ENCODE measurements at regions not wholly inside any gene's neighbourhood (a gene's known extent, or its start where the extent isn't known, plus 50 kb on each side); places are given as distances from the start of the nearest gene placed in this dataset.
"Not testable (repeated sequence)": the region's sequence is repeated elsewhere in the genome, so short reads cannot be mapped to it uniquely, and the experiment has no call there.

DNA sequence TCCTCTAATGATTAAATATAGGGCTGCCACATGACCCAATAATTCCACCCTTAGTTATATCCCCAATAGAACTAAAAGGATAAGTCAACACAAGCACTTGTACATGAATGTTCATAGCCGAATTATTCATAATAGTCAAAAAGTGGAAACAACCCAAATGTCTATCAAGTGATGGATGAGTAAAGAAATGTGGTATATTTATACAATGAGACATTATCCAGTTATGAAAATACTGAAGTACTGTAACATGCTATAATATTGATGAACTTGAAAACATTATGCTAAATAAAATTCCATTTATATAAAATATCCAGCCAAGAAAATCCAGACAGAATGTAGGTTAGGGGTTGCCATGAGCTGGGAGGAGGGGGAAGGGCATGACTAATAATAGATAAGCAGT is 436.7 kb upstream of the AADAT start:
- DNase-seq: no peak

DNA sequence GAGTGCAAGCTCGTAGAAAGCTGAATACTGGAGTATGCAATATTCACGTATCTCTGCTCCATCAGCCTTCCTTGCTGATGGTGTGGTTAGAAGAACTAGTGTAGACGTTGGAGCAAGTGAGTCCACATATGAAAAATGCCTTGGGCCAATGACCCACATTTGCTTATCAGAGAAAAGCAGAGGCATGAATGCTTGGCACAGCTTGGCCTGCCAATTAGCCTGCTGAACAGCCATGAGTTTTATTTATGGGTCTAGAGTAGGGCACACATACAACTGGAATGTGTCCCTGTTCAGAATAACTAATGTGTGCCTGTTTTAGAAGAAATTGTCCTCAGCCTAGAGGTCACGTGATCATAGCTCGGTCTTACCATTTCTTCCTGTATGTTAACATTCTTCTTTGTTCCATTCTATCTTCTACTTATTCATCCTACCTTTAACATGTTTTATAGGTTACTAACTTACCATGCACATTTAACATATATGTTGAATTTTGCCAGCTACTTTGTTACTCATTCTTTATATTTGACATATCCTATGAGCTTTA is 432.7 kb upstream of the AADAT start:
- no peak for DNase-seq

DNA sequence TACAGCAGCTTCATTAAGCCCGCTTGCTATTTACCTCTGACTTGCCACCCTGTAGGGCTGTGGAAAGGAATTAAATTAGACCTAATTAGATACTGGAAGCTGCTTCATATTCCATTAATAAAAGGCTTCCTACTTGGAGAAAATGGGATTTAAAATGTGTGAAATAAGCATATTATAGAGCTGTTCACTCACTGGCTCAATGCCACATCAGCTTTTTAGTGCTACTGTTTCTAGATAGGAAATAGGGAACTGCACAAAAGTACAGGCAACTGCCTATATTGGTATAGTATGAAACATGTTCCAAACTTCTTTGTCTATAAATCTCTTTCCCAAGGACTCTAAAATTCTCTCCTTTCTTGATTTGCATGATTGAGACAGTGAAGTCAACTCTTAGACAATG is 407.9 kb upstream of the AADAT start:
- no peak for DNase-seq

DNA sequence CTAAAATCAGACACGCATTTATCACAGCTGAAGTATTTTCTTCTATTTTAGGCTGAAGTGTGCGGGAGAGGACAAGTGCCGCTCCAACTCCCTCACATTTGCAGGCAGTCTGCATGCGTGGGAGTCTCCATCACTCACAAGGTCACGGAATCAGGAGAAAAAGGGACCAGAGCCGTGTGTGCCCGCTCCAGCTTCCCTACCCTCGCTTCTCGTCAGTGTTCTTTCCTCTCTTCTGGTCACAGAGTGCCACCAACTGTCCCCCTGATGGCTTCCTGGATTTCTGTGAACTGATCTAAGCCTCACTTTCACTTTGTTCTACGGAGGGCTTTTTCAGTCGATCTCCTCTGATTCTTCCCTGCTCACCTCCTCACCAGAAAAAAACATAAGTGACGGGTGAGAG is 407.4 kb upstream of the AADAT start:
- DNase-seq: no peak

DNA sequence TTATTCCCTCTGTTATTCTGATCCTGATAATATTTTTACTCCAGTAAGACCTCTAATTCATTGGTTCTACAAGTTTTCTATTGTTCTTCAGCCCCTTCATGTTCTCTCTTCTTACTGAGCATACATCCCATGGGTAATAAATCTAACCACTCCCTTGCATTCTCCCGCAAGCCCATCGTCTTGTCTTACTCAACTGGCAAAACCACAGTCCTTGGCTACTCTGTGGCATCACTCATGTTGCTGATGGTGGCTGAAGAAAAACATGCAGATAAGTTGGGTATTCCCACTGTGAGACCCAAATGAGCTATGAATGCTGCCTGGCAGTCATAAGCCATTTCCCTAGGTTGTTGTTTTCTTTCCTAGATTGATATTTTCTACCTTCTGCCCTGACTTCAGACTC is 402.2 kb upstream of the AADAT start:
- no peak for DNase-seq

DNA sequence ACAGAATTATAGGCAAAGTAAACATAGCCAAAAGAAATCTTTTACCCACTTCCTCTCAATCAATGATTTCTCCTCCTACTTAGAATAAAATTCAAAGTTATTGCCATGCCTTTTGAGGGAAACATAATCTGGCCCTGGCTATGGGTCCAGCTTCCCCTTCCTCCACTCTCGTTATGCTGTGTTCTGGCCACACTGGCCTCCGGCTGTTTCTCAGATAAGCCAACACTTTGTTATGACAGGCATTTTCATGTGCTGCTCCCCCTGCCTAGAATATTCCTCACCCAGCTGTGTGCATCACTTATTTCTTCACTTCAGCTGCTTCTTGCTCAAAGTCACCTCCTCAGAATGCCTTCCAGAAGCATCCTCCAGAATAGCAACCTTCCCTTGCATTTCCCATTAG is 386.6 kb upstream of the AADAT start:
- no peak for DNase-seq

DNA sequence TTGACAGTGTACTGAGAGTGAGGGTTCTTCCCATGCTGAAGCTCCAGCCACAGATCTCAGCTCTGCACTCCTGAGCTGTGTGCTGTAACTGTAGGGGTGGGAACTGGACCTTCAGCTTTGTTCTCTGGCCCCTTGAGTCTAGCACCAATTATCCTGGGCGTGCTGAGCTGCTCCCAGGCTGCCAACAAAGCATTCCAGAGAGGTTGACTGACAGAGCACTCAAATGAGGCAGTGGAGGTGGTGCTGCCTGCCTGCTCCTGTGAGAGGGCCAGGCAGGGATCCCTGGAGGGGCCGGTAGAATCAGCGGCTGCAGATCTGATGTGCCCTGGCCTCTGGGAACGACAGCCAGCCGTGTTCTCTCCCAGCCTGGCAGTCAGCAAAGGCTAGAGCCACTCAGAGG is 375.7 kb upstream of the AADAT start:
- DNase-seq: no peak

DNA sequence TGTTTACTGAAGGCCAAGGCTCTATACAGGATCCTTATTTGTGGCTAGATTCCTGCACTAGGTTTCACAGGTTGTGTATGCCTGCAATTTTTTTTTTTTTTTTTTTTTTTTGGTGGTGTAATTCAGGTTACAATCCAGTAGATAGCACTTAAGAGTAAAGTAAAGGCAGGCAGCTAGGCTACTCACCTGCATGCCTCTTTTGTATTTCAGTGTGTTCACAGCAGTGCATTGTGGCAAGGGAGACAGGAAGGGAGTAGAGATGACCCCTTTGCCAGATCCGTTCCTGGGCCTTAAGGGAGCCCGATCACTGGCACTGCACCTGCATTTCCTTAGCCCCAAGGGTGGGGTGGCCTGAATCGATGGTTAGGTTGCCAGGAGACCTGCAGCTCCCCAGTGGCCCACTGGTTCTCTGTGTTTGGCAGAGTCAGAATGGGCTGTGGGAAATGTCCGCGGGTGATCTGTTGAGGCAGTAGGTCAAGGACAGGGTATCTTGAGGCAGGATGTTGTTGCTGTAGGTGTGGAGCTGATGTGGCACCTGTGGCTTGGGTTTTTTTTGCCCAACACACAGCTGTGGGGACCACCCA is 374.9 kb upstream of the AADAT start:
- no peak for DNase-seq

DNA sequence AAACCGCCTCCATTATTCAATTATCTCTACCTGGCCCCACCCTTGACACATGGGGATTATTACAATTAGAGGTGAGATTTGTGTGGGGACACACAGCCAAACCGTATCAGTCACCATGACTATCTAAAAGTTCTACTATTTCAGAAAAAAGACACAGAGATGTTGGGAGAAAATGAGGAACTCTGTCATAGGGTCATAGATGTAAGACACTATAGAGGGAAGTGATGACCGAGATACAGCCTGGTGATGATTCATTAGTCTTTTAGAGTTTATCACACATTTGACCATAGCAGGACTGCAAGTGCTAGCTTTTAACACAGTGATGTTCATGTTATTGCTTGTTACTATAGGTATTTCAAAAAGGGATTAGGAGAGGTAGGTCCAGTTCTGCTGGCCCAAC is 357.0 kb upstream of the AADAT start:
- DNase-seq: no peak

DNA sequence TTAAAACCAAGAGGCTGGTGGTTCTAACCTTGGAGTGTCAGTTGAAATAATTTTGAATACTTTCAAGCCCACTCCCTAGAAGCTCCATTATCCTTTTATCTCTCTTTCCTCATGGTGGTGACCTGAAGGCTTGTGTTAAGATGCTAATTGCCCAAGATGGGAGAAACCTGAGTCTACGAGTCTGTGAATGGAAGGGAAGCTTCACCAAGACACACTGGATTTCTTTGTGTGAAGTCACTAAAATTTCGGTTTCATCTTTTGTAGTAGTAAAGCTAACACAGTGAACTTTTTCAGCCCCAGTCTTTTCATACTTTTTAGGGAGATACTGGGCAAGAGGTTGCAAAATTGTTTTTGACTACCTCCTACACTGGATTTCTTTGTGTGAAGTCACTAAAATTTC is 351.4 kb upstream of the AADAT start:
- DNase-seq: not testable (repeated sequence)

DNA sequence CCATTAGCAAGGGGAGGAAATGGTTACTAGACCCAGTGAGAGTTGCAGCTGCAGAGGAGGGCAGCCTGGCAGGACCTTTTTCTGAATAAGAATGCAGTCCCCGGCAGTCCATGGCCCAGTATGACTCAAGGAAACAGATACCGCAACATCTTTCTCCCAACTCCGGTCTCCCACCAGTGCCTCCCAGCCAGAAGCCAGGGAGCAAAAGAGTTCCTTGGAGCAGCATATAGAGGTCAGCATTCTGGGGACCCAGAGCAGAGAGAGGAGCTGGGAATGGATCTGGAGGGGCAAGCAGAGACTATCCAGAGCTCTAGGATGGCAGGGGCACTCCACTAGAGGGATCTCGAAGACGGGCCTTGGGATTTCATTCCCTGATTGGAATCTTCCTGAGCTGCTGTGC is 339.2 kb upstream of the AADAT start:
- no peak for DNase-seq

DNA sequence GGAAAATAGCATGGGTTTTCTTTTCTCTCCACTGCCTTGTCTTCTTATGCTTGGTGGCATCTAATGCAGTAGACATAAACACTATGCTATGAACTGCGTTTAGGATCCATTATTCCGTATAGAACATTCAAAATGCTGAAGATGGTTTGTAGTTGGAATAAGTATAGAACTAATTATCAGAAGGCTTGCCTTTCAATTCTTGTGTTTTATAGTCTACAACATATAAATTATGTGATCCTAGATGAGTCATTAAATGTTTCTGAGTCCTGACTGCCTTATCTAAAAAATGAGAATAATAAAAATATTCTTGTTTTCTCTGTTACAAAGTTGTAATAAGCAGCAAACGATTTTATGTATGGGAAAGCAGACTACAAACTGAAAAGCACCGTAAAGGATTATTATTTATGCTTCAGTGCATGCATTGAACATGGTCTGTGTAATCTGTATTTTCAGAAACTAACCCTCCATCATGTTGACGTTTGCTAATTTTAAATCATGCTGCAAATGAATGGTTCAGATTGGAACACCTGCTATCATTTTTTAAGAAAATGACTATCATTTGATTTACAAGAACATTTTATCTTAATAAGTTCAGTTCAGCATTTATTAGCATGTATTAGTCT is 335.9 kb upstream of the AADAT start:
- no peak for DNase-seq

DNA sequence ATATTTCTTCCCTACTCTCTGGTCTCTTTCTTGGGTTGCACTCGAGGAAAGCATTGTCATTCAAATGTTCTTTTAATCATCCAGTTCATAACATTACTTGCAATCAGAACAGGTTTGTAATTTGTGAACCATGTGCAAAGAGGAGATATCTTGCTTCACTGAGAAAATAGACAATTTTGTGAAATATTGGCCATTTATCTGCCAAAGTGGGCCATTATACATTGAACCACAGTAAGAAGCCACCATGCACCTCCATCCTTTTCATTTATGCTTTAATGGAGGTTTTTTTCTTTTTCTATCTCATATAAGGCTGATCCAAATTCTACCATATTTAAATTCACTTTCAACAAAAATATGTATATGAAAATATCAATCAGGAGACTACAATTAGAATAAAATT is 335.3 kb upstream of the AADAT start:
- no peak for DNase-seq

DNA sequence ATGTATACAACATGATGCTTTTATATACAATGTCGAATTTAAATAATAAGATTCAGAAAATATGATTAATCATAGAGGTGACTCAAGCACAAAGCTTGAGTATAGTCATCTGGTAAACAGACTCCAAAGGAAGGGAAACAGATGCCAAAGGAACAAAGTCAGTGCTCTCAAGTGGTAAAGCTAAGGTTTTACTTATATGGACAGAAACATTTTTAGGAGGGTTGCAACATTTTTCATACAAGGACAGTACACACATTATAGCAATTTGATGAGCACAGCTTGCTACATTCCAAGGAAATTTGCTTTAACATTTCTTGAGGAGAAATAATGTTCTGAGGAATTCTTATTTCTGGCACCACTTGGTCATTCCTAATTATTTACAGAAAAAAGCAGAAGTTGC is 333.4 kb upstream of the AADAT start:
- no peak for DNase-seq

DNA sequence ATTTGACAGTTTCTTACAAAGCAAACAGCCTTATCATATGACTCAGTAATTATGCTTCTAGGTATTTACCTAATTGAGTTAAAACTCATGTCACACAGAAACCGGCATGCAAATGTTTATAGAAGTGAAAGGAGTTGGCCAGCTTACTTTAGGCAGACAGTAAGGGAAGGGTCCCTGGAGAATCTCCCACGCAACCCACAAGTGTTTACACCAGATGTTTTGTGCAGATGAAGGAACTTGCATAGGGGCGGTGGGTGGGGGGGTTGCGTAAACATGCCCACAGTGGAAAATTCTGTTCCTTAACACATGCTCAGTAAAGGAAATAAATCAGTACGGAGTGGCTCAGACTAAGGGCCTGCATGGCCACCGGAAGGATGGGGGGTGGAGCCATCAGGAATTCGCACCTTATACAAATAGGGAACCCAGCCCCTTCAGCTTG is 330.5 kb upstream of the AADAT start:
- DNase-seq: no peak

DNA sequence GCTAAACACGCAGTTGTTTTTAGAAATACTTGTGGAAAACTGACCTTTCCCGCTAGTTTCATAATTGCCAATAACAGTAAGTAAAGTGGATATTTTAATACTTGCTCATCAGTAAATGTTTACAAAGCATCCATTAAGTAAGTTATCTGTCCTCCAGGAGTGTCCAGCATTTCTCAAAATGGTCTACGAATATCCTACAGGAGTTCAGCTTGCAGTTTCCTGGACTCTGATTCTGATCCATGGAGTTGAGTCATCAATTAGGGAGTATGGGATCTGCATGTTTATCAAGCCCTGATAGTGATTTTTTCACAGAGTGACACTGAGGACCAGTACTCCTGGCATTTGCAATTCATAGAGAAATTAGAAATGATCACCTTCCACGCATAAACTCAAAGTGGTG is 325.2 kb upstream of the AADAT start:
- no peak for DNase-seq

DNA sequence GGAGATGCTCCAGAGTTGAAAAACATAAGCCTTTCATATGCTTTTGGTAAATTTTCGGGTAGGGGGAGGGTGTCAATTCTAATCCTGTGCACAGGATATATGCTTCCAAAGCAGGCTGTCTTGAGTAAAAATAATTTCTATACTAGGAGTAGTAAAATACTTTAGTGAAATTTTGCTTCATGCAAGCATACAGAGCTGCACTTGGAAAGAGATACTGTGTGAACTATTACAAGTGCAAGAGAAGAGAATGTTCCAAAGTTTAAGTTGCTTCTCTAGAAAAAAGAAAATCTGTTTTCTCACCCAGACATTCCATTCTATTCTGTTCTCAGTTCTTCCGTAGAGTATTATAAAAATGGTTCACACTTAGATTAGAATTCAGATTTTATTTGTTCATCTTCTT is 324.6 kb upstream of the AADAT start:
- no peak for DNase-seq

DNA sequence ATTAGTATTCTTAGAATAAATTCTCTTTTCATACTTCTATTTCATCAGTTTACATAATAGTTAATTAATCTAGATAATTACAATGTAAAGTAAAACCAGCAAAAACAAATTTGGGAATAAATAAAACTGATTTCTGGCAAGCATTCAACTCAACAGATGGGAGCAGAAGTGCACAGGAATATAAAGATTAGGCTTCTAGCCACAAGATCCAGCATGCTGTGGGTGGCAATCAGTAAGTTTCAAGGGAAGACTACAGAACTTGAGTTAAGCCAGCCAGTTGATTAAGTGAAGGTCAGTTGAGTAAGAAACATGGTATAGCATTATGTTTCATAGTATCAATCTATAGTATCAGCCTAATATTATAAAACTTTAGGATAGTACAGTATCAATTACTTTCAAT is 324.2 kb upstream of the AADAT start:
- no peak for DNase-seq

DNA sequence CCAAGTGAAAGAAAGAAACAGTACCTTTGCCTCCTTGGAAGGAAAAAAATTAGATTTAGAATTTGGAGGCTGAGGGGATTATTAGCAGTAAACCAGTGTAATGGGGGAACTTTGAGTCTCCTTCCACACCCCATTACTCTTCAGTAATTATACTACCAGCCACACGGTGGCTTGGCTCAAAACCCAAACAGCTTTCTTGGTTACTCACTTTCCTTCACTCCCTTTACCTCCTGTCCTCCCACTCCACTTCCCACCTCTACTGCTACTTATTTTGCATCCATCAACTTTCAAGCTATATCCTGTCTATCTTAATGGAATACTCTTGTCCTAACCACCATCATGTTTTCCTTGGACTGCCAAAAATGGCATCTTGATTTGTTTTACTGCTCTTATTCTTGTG is 310.6 kb upstream of the AADAT start:
- no peak for DNase-seq

DNA sequence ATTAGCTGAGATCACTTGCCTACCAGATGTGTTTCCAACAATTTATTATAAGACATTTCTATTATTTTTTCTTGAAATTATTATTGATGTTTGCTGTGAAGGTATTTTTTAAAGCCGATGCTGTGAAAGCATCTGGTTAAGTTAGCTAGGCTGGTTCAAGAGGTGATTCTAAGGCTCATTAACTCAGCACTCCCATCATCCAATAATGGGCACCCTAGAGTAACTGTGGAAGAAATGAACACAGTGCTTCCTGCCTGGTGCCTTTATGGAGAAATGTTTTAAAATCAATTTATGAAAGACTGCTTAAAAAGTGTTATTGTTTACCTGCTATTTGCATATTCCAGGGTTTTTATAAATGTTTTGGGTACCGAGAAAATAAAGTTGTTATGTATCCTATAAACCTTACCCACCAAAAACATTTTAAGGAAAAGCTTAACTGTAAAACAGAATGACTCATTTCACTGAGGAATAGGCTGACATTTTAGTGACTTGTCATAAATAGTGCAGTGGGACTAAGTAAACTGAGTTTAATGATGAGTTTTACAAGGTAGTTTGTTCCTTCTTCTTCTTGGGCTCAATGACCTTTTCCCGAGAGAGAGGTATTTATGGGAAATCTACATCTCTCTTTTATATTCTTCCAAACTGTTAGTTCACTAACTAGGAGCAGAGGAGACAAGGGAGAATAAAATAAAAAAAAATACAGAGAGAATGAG is 310.0 kb upstream of the AADAT start:
- DNase-seq: no peak

DNA sequence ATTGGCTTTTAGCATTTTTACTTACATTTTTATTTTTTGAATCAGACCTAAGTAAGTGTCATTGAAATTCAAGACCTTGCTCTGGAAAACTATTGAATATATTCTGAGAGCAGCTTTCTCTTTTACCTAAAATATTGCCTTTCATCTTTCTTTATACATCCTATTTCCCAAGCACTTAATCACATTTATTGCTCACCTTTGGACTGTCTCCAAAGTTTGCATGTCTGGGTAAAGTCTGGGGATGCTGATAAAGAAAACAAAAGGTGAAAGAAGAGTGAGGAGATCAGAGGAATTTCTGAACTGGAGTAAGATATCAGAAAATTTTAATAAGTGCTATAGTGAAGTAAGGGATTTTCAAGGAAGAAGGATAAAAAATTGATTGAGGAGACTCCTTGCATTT is 308.5 kb upstream of the AADAT start:
- no peak for DNase-seq

DNA sequence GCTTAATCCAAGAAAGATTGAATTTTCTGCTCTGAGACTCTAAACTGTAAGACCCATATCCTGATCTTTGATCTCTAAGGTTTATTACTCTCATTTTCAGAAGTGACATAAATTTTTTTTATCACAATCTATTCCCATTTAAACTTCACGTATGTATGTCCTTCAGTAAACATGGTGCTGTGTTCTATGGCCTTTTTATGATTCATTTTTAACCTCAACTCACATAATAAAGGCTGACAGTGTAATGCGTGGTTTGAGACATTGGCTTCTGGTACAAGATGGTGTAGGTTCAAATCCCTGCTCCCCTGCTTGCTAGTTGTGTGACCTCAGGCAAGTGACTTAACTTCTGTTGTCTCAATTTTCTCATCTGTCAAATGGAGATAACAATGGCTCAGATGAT is 306.0 kb upstream of the AADAT start:
- no peak for DNase-seq

DNA sequence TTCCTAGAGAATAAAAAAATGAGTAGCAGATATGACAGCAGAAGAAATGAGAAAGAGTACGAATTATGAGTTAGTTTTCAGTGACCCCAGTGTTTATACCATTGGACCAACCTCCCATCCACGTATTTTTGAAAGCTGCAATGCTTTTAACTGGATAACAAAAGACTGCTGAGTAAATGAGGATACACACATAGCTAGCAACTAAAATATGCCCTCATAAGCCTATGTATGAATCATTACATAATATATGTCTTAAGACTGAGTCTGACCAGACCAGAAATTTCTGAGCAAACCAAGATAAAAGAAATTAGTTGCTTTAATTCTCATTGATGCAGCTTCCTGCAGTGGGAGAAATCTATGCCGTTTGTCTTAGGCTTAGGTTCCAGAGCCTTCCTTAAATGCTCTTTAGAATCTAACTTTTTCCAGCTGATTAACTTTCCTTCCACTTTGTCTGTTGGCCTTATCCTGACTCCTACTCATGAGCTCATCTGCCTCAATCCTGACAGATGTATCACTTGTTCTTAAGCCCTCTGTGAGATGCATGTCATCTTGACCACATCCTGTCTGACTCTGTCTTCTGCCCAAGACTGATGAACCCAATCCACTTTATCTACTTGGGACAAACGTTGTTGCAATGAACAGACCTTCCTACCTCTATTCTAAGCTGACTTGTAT is 301.4 kb upstream of the AADAT start:
- DNase-seq: no peak

DNA sequence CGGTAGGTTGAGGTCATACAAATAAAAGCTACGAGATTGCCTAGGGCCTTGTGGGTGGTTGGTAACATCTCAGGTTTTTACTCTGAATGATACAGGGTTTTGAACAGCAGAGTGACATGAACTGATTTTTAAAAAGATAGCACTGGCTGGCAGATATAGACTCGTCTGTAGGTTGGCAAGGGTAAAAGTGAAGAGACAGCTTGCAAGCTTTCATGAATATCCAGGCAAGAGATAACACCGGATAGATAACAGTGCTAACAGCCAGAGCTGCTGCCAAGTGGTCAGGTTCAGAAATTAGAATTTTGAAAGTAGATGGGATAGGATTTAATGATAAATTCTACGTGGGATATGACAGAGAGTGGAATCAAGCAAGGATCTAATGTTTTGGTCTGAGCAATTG is 299.7 kb upstream of the AADAT start:
- no peak for DNase-seq

All from CD4-positive, alpha-beta T cell treated with Interleukin-4 for 4 hours (primary cell).